NB4 (cell line): ENCODE measurements at regions not wholly inside any gene's neighbourhood (a gene's known extent, or its start where the extent isn't known, plus 50 kb on each side); places are given as distances from the start of the nearest gene placed in this dataset.

Experiments
- DNase-seq: peaks from one replicate; pipeline ENCODE4 v3.0.0; 2010; ENCODE audit warnings: low read depth
- H3K4me3 ChIP-seq: one replicate; pipeline ENCODE4 v1.5.1; 2011; ENCODE audit warnings: mild to moderate bottlenecking, low read depth, low read length, moderate library complexity
- CTCF ChIP-seq: IDR thresholded peaks from one replicate; pipeline ENCODE4 v1.5.1; 2012; ENCODE audit warnings: low read depth, low read length
- MAX ChIP-seq: IDR thresholded peaks from 2 replicates; pipeline ENCODE4 v1.6.1; 2011; ENCODE audit warnings: low read depth, low read length
- MYC ChIP-seq: IDR thresholded peaks from 2 replicates; pipeline ENCODE4 v1.6.1; 2011; ENCODE audit warnings: low read depth, low read length
- POLR2A ChIP-seq: IDR thresholded peaks from 2 replicates; pipeline ENCODE4 v1.6.1; 2011; ENCODE audit warnings: mild to moderate bottlenecking; ENCODE audit not compliant: insufficient read length; ENCODE audit errors: extremely low read depth

- TF ChIP-seq POLR2A (no peak), CTCF (no peak), MAX (no peak), MYC (no peak)
- H3K4me3 ChIP-seq = no peak overlapping the region
- no peak for DNase-seq
Observed at GRCh38 chr14:100982353-100982752, 78.8 kb upstream of the RTL1 start.

- no peak for DNase-seq
- no peak for TF ChIP-seq CTCF
- TF ChIP-seq MYC = no peak
- no peak overlapping the region for H3K4me3 ChIP-seq
Observed at GRCh38 chr14:100982762-100983161, 79.2 kb upstream of the RTL1 start.

- TF ChIP-seq CTCF (no peak), MYC (no peak), POLR2A (no peak), MAX (no peak)
- no peak for DNase-seq
- no peak overlapping the region for H3K4me3 ChIP-seq
Observed at GRCh38 chr14:100983710-100984109, 80.2 kb upstream of the RTL1 start.

- no peak for DNase-seq
- no peak overlapping the region for H3K4me3 ChIP-seq
- TF ChIP-seq CTCF = no peak
- no peak for TF ChIP-seq MAX
Observed at GRCh38 chr14:100988011-100988410, 84.5 kb upstream of the RTL1 start.

GRCh38 chr14:100988411-100988900 lies 84.9 kb upstream of the RTL1 start:
- no peak overlapping the region for H3K4me3 ChIP-seq
- TF ChIP-seq POLR2A (no peak), CTCF (no peak), MAX (no peak), MYC (no peak)
- no peak for DNase-seq

GRCh38 chr14:100988956-100989355 lies 85.4 kb upstream of the RTL1 start:
- H3K4me3 ChIP-seq = no peak overlapping the region
- TF ChIP-seq CTCF (no peak), MYC (no peak)
- no peak for DNase-seq
